GM23248 (cell line): ENCODE measurements at regions not wholly inside any gene's neighbourhood (a gene's known extent, or its start where the extent isn't known, plus 50 kb on each side); places are given as distances from the start of the nearest gene placed in this dataset.

ENCODE experiments used
- DNase-seq: peaks from one replicate; pipeline ENCODE4 v3.0.0-alpha.2; 2015
- H2AFZ ChIP-seq: fragments of 200-600 bp; sonication (generic); 2 replicates; pipeline ENCODE4 v1.6.1; 2016; ENCODE audit warnings: antibody characterized with exemption
- H3F3A ChIP-seq: fragments of 200-600 bp; sonication (generic); 2 replicates; pipeline ENCODE4 v1.6.1; 2016; ENCODE audit warnings: mild to moderate bottlenecking, antibody characterized with exemption, mixed run types; ENCODE audit not compliant: insufficient read depth
- H3K27ac ChIP-seq: fragments of 200-600 bp; sonication (generic); 2 replicates; pipeline ENCODE4 v1.5.1; 2016; ENCODE audit warnings: mild to moderate bottlenecking
- H3K27me3 ChIP-seq: fragments of 200-600 bp; sonication (generic); replicated peaks from 2 replicates; pipeline ENCODE4 v1.6.1; 2016; ENCODE audit warnings: mild to moderate bottlenecking; ENCODE audit not compliant: insufficient read depth
- H3K36me3 ChIP-seq: fragments of 200-600 bp; sonication (generic); 2 replicates; pipeline ENCODE4 v1.6.1; 2016; ENCODE audit warnings: low read depth, mild to moderate bottlenecking
- H3K4me1 ChIP-seq: fragments of 200-600 bp; sonication (generic); 2 replicates; pipeline ENCODE4 v1.6.1; 2016; ENCODE audit warnings: mild to moderate bottlenecking; ENCODE audit not compliant: insufficient read depth
- H3K4me2 ChIP-seq: fragments of 200-600 bp; sonication (generic); one replicate; pipeline ENCODE4 v1.6.1; 2016; ENCODE audit warnings: mild to moderate bottlenecking; ENCODE audit not compliant: unreplicated experiment
- H3K4me3 ChIP-seq: fragments of 200-600 bp; sonication (generic); 2 replicates; pipeline ENCODE4 v1.5.1; 2016; ENCODE audit warnings: mild to moderate bottlenecking
- H3K79me2 ChIP-seq: fragments of 200-600 bp; sonication (generic); 2 replicates; pipeline ENCODE4 v1.6.1; 2016; ENCODE audit warnings: mild to moderate bottlenecking; ENCODE audit not compliant: insufficient read depth
- H3K9ac ChIP-seq: fragments of 200-600 bp; sonication (generic); 2 replicates; pipeline ENCODE4 v1.6.1; 2016; ENCODE audit warnings: mild to moderate bottlenecking
- H3K9me2 ChIP-seq: fragments of 200-600 bp; sonication (generic); 2 replicates; pipeline ENCODE4 v1.6.1; 2016; ENCODE audit warnings: mixed run types, mild to moderate bottlenecking, moderate library complexity; ENCODE audit not compliant: insufficient read depth
- H3K9me3 ChIP-seq: fragments of 200-600 bp; sonication (generic); one replicate; pipeline ENCODE4 v1.6.1; 2017; ENCODE audit warnings: low read depth
- H4K20me1 ChIP-seq: fragments of 200-600 bp; sonication (generic); 2 replicates; pipeline ENCODE4 v1.6.0; 2016; ENCODE audit not compliant: insufficient read depth
- EZH2 ChIP-seq: fragments of 200-600 bp; sonication (generic); IDR thresholded peaks from 2 replicates; pipeline ENCODE4 v1.6.1; 2018; ENCODE audit warnings: antibody characterized with exemption, mild to moderate bottlenecking; ENCODE audit not compliant: insufficient read depth, poor library complexity, severe bottlenecking
- EZH2phosphoT487 ChIP-seq: fragments of 200-600 bp; sonication (generic); IDR thresholded peaks from 2 replicates; pipeline ENCODE4 v1.6.1; 2018; ENCODE audit warnings: antibody characterized with exemption, moderate library complexity, mild to moderate bottlenecking, low read depth; ENCODE audit not compliant: insufficient read depth
- WGBS, 2 experiments: methylation state at CpG; one replicate each; pipeline ENCODE4 v1.1.6; 2015 to 2017; ENCODE audit warnings: low lambda C conversion rate in 2 of 2, low coverage in 1 of 2; ENCODE audit errors: missing lambda C conversion rate in 2 of 2; 5-methylcytosine and 5-hydroxymethylcytosine counted together
- in situ Hi-C: fragments of 300-500 bp; cut with MboI; formaldehyde crosslinking; loops from 2 replicates; pipeline ENCODE4 v1.15.0; 2020

DNA sequence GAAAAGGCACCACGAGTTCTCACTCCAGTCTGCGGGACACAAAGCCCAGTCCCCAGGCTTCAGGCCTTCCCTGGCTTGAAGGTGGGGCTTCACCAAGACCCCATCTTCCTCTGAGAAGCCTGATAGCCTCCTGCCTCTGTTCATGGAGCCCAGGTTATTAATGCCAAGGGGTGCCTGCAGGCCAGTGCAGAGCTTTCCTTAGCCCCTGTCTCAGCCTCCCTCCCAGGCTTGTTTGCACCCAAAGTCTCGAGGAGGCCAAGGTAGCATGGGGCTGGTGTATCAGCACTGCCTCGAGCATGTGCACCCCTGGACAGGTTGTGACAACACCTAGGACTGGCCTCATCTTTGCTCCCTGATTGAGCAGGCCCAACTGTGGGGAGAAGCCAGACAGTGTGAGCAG, 108.1 kb upstream of the PCDH15 start:
- H3K27ac ChIP-seq = no peak overlapping the region
- H3K4me3 ChIP-seq = no peak overlapping the region
- H3F3A ChIP-seq = no peaks in the 10 kb centered on the region
- no peaks in the 10 kb centered on the region for H3K36me3 ChIP-seq
- in situ Hi-C loops = no loop called here
- WGBS, 2 experiments = 16 to 22% methylated on average over 4 of the region's 4 CpGs
- H4K20me1 ChIP-seq = no peaks in the 10 kb centered on the region
- no peaks in the 10 kb centered on the region for H3K9me2 ChIP-seq
- no peaks in the 10 kb centered on the region for H3K27me3 ChIP-seq
- H3K9me3 ChIP-seq = no peaks in the 10 kb centered on the region
- no peak overlapping the region for H3K9ac ChIP-seq
- H2AFZ ChIP-seq = no peak overlapping the region
- H3K4me2 ChIP-seq = no peak overlapping the region
- H3K79me2 ChIP-seq = no peaks in the 10 kb centered on the region
- no peak for DNase-seq
- no peaks in the 10 kb centered on the region for H3K4me1 ChIP-seq
- TF ChIP-seq EZH2phosphoT487 = no peak
- TF ChIP-seq EZH2 = no peak

DNA sequence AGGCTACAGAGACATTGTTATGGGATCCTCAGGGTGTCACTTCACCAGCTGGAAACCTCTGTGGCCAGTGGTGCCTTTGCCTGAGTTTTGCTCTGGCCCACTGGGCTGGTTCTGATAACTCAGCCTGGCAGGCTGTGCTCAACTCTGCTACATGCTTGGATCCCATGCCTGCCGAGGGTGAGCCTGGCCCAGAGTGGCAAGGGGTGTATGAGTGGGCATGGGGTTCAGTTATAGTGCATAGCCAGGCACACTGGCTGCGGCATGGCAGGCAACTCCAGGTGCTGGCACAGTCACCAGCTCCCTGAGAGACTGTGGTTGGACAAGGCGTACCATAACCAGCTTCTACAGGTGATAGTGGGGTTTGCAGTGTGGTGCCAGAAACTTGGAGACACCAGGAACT, 107.0 kb upstream of the PCDH15 start:
- TF ChIP-seq EZH2phosphoT487 (no peak), EZH2 (no peak)
- Histone ChIP-seq H3K4me3 (no peak overlapping the region), H3K9me2 (no peaks in the 10 kb centered on the region), H3K9ac (no peak overlapping the region), H3K4me1 (no peaks in the 10 kb centered on the region), H3K79me2 (no peaks in the 10 kb centered on the region), H3F3A (no peaks in the 10 kb centered on the region), H3K36me3 (no peaks in the 10 kb centered on the region), H3K9me3 (no peaks in the 10 kb centered on the region), H3K4me2 (no peak overlapping the region), H3K27me3 (no peaks in the 10 kb centered on the region), H3K27ac (no peak overlapping the region), H2AFZ (no peak overlapping the region), H4K20me1 (no peaks in the 10 kb centered on the region)
- in situ Hi-C loops = no loop called here
- no peak for DNase-seq
- 31 to 35% methylated on average over 3 of the region's 3 CpGs for WGBS, 2 experiments

DNA sequence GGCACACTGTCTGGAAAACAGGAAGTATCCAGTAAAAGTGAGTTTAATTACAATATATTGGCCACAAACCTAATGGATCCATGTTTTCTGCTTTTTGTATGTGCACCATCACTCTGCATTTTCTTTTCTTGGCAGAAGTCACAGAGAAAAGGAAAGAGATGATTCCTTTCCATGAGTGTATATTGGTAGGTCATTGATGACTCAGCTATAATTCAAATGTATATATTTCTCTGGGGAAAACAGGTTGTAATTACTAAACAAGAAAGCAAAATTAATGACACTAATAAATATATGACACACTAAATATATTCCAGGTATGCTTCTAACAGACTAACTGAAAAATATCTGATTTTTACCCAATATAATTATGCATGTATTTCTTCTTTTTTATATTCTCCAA, 105.9 kb upstream of the PCDH15 start:
- Histone ChIP-seq H3K4me2 (no peak overlapping the region), H3K27me3 (no peaks in the 10 kb centered on the region), H3K9me2 (no peaks in the 10 kb centered on the region), H3K79me2 (no peaks in the 10 kb centered on the region), H3F3A (no peaks in the 10 kb centered on the region), H3K27ac (no peak overlapping the region), H4K20me1 (no peaks in the 10 kb centered on the region), H3K4me3 (no peak overlapping the region), H3K4me1 (no peaks in the 10 kb centered on the region), H3K36me3 (no peaks in the 10 kb centered on the region), H3K9ac (no peak overlapping the region), H3K9me3 (no peaks in the 10 kb centered on the region), H2AFZ (no peak overlapping the region)
- DNase-seq = no peak
- TF ChIP-seq EZH2 (no peak), EZH2phosphoT487 (no peak)
- in situ Hi-C loops = no loop called here

DNA sequence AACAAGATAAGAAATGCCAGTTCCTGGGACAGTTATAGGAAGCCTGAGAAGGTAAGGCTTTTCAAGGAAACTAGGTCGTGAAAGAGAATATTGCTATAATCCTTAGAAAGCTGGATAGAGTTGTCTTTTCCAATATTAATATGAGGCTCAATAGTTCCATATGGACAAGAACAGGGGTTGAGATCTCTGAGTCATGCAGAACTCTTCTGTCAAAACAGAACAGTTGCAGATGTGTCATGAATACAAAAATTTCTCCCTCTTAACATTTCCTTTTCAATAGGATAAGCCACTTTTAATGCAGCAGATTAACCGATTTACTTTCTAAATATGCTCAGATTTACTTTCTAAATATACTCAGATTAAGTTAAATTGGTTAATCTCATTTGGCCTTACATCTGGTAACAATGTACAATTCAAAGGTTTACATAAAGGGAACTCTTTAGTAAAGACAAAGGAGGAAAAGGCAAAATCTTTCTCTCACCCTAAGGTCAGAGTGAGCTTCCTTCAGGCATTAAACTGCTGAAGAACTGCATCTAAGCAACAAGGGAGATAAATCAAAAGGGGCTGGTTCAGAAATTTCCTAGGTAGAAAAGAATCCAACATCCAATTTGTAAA, 104.7 kb upstream of the PCDH15 start:
- TF ChIP-seq EZH2phosphoT487 = no peak
- H4K20me1 ChIP-seq = no peaks in the 10 kb centered on the region
- H3F3A ChIP-seq = no peaks in the 10 kb centered on the region
- 0% methylated on average over 2 of the region's 2 CpGs for WGBS, 2 experiments
- no peaks in the 10 kb centered on the region for H3K36me3 ChIP-seq
- H3K79me2 ChIP-seq = no peaks in the 10 kb centered on the region
- H3K27me3 ChIP-seq = no peaks in the 10 kb centered on the region
- no peak overlapping the region for H3K4me2 ChIP-seq
- in situ Hi-C loops = no loop called here
- no peaks in the 10 kb centered on the region for H3K9me2 ChIP-seq
- no peaks in the 10 kb centered on the region for H3K9me3 ChIP-seq
- no peak overlapping the region for H3K27ac ChIP-seq
- no peaks in the 10 kb centered on the region for H3K4me1 ChIP-seq
- no peak overlapping the region for H3K4me3 ChIP-seq
- DNase-seq = no peak
- no peak overlapping the region for H3K9ac ChIP-seq
- H2AFZ ChIP-seq = no peak overlapping the region

DNA sequence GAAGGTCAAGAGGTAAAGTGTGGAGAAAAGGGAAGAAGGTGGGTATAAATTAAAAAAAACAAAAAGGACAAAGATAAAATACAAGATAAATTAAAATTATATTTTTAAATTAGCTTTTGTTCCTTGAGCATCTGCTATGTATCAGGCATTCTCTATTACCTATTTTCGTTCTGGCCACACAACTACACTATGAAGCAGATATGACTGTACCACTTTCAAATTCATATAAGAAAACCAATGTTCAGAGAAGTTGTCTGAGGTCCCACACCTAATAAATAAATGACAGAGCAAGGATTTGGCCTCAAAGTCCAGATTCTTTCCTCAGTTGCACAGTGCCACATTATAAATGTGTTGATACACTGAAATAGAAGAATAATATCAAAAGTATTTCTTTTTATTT, 103.8 kb upstream of the PCDH15 start:
- no peak overlapping the region for H3K4me3 ChIP-seq
- DNase-seq = no peak
- H3K27ac ChIP-seq = no peak overlapping the region
- H3K9me2 ChIP-seq = no peaks in the 10 kb centered on the region
- TF ChIP-seq EZH2phosphoT487 (no peak), EZH2 (no peak)
- no peaks in the 10 kb centered on the region for H3K36me3 ChIP-seq
- H3K79me2 ChIP-seq = no peaks in the 10 kb centered on the region
- no peaks in the 10 kb centered on the region for H3F3A ChIP-seq
- no peaks in the 10 kb centered on the region for H3K27me3 ChIP-seq
- WGBS, 2 experiments = 4 to 20% methylated on average over 1 of the region's 1 CpG
- H3K4me1 ChIP-seq = no peaks in the 10 kb centered on the region
- H3K4me2 ChIP-seq = no peak overlapping the region
- no peaks in the 10 kb centered on the region for H3K9me3 ChIP-seq
- in situ Hi-C loops = no loop called here
- H2AFZ ChIP-seq = no peak overlapping the region
- H3K9ac ChIP-seq = no peak overlapping the region
- no peaks in the 10 kb centered on the region for H4K20me1 ChIP-seq
